Stomach (tissue), 4 donors: ENCODE measurements at regions not wholly inside any gene's neighbourhood (a gene's known extent, or its start where the extent isn't known, plus 50 kb on each side); places are given as distances from the start of the nearest gene placed in this dataset.

ENCODE experiments used
- POLR2A ChIP-seq, 4 donors: fragments of 450-650 bp; IDR thresholded peaks; one replicate each; pipeline ENCODE4 v1.6.1; 2016; ENCODE audit warnings: antibody characterized with exemption in 4 of 4, control low read depth in 2 of 4, mild to moderate bottlenecking in 1 of 4, moderate library complexity in 1 of 4
- POLR2AphosphoS5 ChIP-seq, 3 donors: sonication (generic); formaldehyde crosslinking; IDR thresholded peaks; one replicate each; pipeline ENCODE4 v1.6.1; 2016; ENCODE audit warnings: antibody characterized with exemption in 3 of 3
- TF ChIP-seq, protein P1 (sequence below), 7 experiments: fragments of 450-650 bp in 4 of 7; fragments of 200-600 bp in 3 of 7; sonication (generic) in 3 of 7; IDR thresholded peaks; one replicate each; pipeline ENCODE4 v1.5.1; 2016 to 2019; ENCODE audit warnings: antibody characterized with exemption in 7 of 7, control low read depth in 2 of 7, mild to moderate bottlenecking in 1 of 7

DNA sequence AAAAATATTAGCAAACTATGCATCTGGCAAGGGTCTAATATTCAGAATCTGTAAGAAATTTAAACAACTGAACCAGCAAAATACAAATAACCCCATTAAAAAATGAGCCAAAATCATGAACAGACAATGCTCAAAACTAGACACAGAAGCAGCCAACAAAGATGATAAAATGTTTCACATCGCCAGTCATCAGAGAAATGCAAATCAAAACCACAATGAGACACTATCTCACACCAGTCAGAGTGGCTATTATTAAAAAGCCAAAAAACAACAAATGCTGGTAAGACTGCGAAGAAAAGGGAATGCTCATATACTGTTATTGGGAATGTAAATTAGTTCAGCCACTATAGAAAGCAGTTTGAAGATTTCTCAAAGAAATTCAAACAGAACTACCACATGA, 201.3 kb upstream of the CPEB2 start:
- TF ChIP-seq, protein P1, sequence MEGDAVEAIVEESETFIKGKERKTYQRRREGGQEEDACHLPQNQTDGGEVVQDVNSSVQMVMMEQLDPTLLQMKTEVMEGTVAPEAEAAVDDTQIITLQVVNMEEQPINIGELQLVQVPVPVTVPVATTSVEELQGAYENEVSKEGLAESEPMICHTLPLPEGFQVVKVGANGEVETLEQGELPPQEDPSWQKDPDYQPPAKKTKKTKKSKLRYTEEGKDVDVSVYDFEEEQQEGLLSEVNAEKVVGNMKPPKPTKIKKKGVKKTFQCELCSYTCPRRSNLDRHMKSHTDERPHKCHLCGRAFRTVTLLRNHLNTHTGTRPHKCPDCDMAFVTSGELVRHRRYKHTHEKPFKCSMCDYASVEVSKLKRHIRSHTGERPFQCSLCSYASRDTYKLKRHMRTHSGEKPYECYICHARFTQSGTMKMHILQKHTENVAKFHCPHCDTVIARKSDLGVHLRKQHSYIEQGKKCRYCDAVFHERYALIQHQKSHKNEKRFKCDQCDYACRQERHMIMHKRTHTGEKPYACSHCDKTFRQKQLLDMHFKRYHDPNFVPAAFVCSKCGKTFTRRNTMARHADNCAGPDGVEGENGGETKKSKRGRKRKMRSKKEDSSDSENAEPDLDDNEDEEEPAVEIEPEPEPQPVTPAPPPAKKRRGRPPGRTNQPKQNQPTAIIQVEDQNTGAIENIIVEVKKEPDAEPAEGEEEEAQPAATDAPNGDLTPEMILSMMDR (IDR thresholded peaks at IDR 0.05): no peak
- no peak for TF ChIP-seq POLR2AphosphoS5 (IDR thresholded peaks at IDR 0.05)
- no peak for TF ChIP-seq POLR2A (IDR thresholded peaks at IDR 0.05)
